Right cardiac atrium (tissue), 5 donors: ENCODE measurements at regions not wholly inside any gene's neighbourhood (a gene's known extent, or its start where the extent isn't known, plus 50 kb on each side); places are given as distances from the start of the nearest gene placed in this dataset.

Source experiments
- ATAC-seq, 2 donors: fragments of 200-7000 bp; cut with Tn5 transposase; one replicate each; pipeline versions ENCODE4 v1.8.0 to v1.9.1; 2020; ENCODE audit warnings: moderate library complexity in 2 of 2, mild to moderate bottlenecking in 1 of 2
- DNase-seq, 3 donors: peaks; one replicate each; pipeline ENCODE4 v3.0.0-alpha.2; 2020
- H3K27ac ChIP-seq: one replicate; pipeline ENCODE4 v1.5.1; 2013; ENCODE audit warnings: mild to moderate bottlenecking, low read length, control low read depth, moderate library complexity
- H3K27me3 ChIP-seq: one replicate; pipeline ENCODE4 v1.6.1; 2013; ENCODE audit not compliant: control insufficient read depth, insufficient read depth
- H3K4me1 ChIP-seq: one replicate; pipeline ENCODE4 v1.6.1; 2013; ENCODE audit warnings: low read length; ENCODE audit not compliant: control insufficient read depth, insufficient read depth
- H3K4me3 ChIP-seq: one replicate; pipeline ENCODE4 v1.5.1; 2013; ENCODE audit warnings: low read length, control low read depth
- H3K9me3 ChIP-seq: one replicate; pipeline ENCODE4 v1.6.1; 2013; ENCODE audit warnings: low read length; ENCODE audit not compliant: control insufficient read depth
- WGBS: extraction: QIAGEN DNeasy Blood & Tissue Kit; methylation state at CpG from one replicate; pipeline ENCODE4 v1.1.7; 2013; 5-methylcytosine and 5-hydroxymethylcytosine counted together
- intact Hi-C, 4 donors: fragments of 100-400 bp; cut with DNase I; formaldehyde crosslinking; loops; one replicate each; pipeline versions ENCODE4 v1.11.0 to v1.14.0; 2022 to 2023
- donor health status: healthy with polysubstance abuse.
- donor health status: DM: no; HTN: yes; CAD: no.
- donor health status: DM: no; HTN: no; CAD: no.
- donor health status: DM: no; HTN: yes; CAD: no; lungs with severe emphysema.
- donor health status: DM: yes; HTN: yes; CAD: no.

DNA sequence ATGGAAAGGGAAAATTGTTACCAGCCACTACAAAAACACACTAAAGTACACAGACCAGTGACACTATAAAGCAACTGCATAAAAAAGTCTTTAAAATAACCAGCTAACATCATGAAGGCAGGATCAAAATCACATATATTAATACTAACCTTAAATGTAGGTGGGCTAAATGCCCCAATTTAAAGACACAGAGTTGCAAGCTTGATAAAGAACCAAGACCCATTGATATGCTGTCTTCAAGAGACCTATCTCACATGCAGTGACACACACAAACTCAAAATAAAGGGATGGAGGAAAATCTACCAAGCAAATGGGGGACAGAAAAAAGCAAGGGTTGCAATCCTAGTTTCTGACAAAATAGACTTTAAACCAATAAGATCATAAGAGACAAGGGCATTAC, 246.3 kb downstream of the SEC16B start:
- H3K4me3 ChIP-seq, result no peak overlapping the region
- intact Hi-C loops, result no loop called here
- DNase-seq (no peak), ATAC-seq (no peak)
- H3K9me3 ChIP-seq, result no peaks in the 10 kb centered on the region
- H3K27ac ChIP-seq, result no peak overlapping the region
- no peaks in the 10 kb centered on the region for H3K27me3 ChIP-seq
- no peaks in the 10 kb centered on the region for H3K4me1 ChIP-seq

DNA sequence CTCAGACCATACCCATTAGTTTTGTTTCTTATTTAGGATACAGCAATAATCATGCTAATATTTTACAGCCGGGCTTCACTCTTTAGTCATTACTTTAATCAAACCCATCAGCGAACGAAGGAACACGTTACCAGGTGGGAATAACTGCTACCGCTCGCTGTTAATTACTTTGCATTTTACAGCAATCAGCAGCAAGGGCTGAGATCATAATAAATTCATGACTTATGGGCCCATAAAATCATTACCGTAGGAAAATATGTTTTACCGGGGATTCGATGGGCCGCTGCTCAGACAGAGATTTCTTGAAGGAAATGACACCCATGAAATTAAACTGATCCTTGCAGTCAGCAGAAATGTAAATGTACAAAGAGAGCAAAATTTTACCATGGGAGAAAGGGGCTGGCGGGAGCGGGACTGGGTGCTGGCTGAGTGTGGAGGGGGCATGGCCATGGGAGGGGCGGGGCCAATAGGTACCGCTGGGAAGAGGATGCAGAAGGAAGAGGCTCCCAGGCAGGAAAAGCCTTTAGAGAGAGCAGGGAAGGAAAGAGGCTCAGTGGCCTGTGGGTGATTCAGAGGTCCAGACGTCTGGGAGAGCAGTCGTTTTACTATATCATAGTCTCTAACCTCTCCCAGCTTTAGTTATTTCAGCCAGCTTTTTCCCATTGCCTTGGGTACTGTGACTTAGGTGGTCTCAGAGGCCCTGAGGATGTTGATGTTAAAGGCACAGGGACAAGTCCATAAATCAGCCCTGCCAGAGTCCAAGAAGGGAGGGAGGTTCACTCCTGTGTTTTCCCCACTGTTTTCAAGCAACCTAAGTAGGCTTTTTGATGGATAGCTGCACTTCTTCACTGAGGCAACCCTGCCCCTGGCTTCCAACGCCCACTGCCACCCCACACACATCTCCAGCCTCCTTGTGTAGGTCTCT, 258.9 kb downstream of the SEC16B start:
- intact Hi-C loops, result no loop called here
- ATAC-seq (no peak), DNase-seq (no peak)
- H3K4me3 ChIP-seq, result no peak overlapping the region
- WGBS, result 80% methylated on average over 17 of the region's 17 CpGs
- no peaks in the 10 kb centered on the region for H3K4me1 ChIP-seq
- no peak overlapping the region for H3K27ac ChIP-seq
- no peaks in the 10 kb centered on the region for H3K27me3 ChIP-seq
- no peaks in the 10 kb centered on the region for H3K9me3 ChIP-seq

DNA sequence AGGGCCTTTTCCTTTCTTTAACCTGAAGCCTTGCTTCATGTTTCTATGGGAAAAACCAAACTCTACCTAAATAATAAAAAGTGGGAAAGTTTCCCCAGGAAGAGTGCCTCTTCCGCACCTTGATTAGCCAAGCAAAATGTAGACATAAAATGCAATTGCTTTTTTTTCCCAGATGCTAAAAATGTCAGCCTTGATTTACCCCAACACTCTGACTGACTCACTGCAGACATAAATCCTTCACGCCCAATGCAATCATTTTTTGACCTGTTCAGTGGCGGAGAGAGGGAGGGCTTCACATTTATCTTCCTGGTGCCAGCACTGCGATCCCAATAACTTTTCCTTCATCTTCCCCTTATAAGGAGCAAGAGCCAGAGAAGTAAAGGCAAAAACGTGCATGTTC, 261.5 kb downstream of the SEC16B start:
- H3K27ac ChIP-seq, result no peak overlapping the region
- intact Hi-C loops, result no loop called here
- no peaks in the 10 kb centered on the region for H3K4me1 ChIP-seq
- no peak for DNase-seq
- WGBS, result 78% methylated on average over 5 of the region's 5 CpGs
- no peaks in the 10 kb centered on the region for H3K9me3 ChIP-seq
- H3K27me3 ChIP-seq, result no peaks in the 10 kb centered on the region
- no peak for ATAC-seq
- no peak overlapping the region for H3K4me3 ChIP-seq

DNA sequence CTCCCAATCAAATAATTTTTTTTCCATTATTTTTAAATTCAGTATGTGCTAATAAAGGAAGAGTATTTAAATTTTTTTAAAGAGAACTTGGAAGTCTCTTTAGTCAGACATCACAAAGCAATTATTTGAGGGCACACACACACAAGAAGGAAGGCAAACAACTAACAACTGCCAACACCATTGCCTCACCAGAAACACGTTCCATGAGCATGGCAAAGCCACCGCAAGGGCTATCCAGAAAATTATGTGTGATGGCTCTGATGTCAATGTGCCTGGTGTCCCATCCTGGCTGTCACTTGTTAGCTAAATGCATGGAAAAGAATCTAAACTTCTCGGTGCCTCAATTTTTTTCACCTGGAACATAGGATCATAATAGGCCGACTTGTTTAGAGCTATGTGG, 262.9 kb downstream of the SEC16B start:
- Histone ChIP-seq H3K4me3 (no peak overlapping the region), H3K27me3 (no peaks in the 10 kb centered on the region), H3K9me3 (no peaks in the 10 kb centered on the region), H3K27ac (no peak overlapping the region), H3K4me1 (no peaks in the 10 kb centered on the region)
- no peak for ATAC-seq
- DNase-seq, result no peak
- 83% methylated on average over 4 of the region's 4 CpGs for WGBS
- intact Hi-C loops, result no loop called here

DNA sequence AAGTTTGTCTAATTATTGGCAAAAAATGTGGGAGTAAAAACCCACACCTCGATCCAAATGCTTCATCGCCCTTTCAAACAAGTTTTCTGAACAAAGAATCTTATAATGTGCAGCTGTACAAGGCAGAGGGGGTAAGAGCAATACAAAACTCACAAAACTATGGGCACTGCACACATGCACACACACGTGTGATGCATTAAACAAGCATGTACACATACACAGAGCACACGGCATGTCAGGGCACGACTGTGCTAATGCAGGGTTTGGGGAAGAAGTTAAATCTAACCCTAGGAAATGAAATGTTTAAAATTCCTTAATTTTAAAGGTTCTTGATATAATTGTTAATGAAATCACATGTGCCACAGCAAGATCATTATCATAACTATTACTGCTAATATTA, 264.0 kb downstream of the SEC16B start:
- no peak for DNase-seq
- Histone ChIP-seq H3K9me3 (no peaks in the 10 kb centered on the region), H3K27ac (no peak overlapping the region), H3K27me3 (no peaks in the 10 kb centered on the region), H3K4me1 (no peaks in the 10 kb centered on the region), H3K4me3 (no peak overlapping the region)
- intact Hi-C loops, result no loop called here
- no peak for ATAC-seq
- 56% methylated on average over 5 of the region's 5 CpGs for WGBS

DNA sequence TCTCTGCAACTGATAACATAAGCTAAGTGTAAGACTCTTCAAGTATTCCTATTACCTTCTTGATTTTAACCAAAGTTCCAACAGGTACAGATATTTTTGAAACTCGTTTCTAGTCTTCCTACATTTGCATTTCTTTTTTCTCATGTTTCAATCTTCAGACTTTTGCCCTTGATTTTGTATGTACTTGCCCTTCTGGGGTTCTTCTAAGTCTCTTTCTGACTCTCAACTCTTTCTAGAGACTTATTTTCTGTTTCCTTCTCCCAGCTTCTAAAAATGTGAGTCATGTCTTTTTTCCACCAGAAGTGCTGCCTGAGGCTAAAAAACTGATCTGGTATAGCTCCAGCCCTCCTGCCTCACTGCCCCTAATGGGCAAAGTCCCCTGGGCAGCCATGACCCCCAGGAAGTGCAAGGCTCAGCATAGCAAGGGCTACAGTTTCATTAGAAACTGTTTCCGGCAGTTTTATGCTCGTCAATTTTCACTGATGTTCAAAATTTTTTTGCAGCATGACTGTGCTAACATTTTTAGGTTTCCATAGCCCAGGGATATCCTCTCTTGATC, 265.9 kb downstream of the SEC16B start:
- Histone ChIP-seq H3K9me3 (no peaks in the 10 kb centered on the region), H3K27ac (no peak overlapping the region), H3K4me1 (no peaks in the 10 kb centered on the region), H3K27me3 (no peaks in the 10 kb centered on the region), H3K4me3 (no peak overlapping the region)
- intact Hi-C loops, result no loop called here
- WGBS, result 70% methylated on average over 3 of the region's 3 CpGs
- ATAC-seq (no peak), DNase-seq (no peak)

DNA sequence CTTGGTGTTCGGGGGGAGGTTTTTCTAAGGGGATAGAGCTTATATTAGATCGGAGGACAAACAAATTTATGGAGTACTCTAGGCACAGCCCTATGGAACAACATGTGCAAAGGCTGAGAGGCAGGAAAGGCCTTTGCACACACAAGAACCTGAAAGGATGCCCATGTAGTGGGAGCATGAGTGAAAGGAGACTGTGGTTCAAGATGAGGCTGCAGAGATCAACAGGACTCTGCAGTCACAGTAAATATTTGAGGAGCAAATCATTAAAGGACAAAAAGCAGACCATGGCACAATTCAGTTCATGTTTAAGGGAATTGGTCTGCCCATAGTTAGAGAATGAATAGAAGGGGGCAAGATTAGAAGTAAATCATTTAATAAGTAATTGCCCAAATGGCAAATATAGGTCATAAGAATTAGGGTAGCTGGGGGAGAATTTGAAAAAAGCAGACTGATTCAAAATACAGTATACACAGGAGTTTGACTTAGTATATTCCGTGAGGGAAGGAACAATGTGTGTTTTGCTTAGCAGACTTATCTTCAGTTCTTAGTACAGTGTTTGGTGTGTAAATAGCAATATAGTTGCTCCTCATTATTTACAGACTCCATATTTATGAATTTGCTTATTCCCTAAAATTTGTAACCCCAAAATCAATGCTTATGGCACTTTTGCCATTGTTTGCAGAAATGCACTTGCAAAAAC, 268.1 kb downstream of the SEC16B start:
- intact Hi-C loops, result no loop called here
- DNase-seq (no peak), ATAC-seq (no peak)
- no peak overlapping the region for H3K4me3 ChIP-seq
- no peaks in the 10 kb centered on the region for H3K9me3 ChIP-seq
- WGBS, result 76% methylated on average over 3 of the region's 3 CpGs
- H3K27me3 ChIP-seq, result no peaks in the 10 kb centered on the region
- H3K27ac ChIP-seq, result no peak overlapping the region
- H3K4me1 ChIP-seq, result no peaks in the 10 kb centered on the region

DNA sequence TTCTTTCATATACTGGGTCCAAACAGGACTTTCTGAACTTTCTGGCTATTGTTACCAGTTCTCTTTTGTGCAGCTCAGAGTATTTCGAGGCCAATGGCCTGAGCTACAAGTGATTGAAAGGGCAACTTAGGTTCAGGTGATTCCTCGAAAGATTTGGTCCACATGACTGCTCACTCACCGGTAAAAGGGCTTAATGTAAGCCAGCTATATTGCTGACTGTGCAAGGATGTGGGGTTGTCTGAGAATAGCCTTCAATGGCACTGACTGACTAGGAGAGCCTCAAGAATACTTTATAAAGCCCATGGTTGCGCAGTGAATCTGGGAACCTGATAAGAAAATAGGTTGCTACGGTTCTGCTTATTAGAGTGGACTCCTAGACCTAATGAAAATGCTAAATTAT, 269.0 kb downstream of the SEC16B start:
- Histone ChIP-seq H3K9me3 (no peaks in the 10 kb centered on the region), H3K4me3 (no peak overlapping the region), H3K27ac (no peak overlapping the region), H3K4me1 (no peaks in the 10 kb centered on the region), H3K27me3 (no peaks in the 10 kb centered on the region)
- intact Hi-C loops, result no loop called here
- 82% methylated on average over 5 of the region's 5 CpGs for WGBS
- ATAC-seq (no peak), DNase-seq (no peak)

DNA sequence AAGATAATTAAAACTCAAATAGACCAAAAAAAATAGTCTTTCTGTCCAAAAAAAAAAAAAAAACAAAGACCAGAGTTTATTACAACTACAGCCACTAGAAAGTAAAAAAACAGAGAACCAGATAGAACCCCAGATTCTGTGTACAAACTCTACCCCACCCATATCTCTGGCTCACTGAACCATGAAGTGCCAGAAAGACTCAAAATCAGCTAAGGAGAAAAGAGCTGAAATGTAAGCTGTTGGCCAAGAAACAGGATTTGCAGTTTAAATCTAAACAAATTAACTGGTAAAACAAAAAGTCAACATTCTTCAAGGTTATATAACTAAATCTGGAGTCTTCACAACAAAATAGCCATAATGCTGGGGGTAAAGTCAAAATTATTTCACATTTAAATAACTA, 278.9 kb downstream of the SEC16B start:
- Histone ChIP-seq H3K4me3 (no peak overlapping the region), H3K27ac (no peak overlapping the region), H3K4me1 (no peaks in the 10 kb centered on the region), H3K9me3 (no peaks in the 10 kb centered on the region), H3K27me3 (no peaks in the 10 kb centered on the region)
- ATAC-seq, result no peak
- DNase-seq, result no peak
- intact Hi-C loops, result no loop called here

DNA sequence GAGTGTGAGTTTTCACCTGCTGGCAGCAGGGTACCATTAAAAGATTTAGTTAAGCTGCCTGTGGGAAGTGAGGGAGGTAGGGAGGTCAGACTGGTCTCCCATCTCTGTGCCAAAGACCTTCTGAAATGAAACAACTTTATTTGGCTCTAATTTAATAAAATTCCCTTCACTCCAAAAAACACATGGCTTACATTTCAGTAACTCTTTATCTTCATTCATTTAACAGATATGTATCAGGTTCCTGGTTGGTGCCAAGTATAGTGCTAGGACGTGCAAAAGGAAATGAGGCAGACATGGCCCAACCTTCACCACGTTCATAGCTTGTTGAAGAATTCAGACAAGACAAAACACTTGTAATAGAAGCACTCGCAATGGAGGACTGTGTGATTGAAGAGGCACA, 282.3 kb downstream of the SEC16B start:
- 45% methylated on average over 3 of the region's 3 CpGs for WGBS
- ATAC-seq, result no peak
- intact Hi-C loops, result no loop called here
- no peak overlapping the region for H3K27ac ChIP-seq
- no peak overlapping the region for H3K4me3 ChIP-seq
- H3K9me3 ChIP-seq, result no peaks in the 10 kb centered on the region
- H3K27me3 ChIP-seq, result no peaks in the 10 kb centered on the region
- no peak for DNase-seq
- no peaks in the 10 kb centered on the region for H3K4me1 ChIP-seq

DNA sequence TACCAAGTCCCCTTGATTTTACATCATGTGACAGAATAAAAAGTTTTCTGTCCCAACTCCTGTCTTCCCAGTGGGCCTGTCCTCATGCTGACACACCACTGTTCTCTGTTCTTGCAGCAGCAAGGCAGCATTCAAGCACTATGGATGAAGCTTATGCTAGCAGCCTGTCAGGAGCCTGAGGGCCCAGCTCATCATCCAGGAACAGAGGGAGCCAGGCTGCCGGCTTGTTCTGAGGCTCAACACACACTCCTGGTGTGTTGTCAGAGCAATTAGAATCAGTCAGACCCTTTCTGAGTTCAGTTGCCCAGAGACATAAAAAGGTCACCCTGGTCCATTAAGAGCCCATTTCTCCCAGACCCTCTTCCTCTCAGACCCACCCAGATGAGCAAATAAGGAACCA, 282.9 kb downstream of the SEC16B start:
- ATAC-seq (no peak), DNase-seq (no peak)
- Histone ChIP-seq H3K4me1 (no peaks in the 10 kb centered on the region), H3K27ac (no peak overlapping the region), H3K27me3 (no peaks in the 10 kb centered on the region), H3K9me3 (no peaks in the 10 kb centered on the region), H3K4me3 (no peak overlapping the region)
- 58% methylated on average over 1 of the region's 1 CpG for WGBS
- intact Hi-C loops, result no loop called here
